ENCODE measurements at regions not wholly inside any gene's neighbourhood (a gene's known extent, or its start where the extent isn't known, plus 50 kb on each side); places are given as distances from the start of the nearest gene placed in this dataset.

DNA sequence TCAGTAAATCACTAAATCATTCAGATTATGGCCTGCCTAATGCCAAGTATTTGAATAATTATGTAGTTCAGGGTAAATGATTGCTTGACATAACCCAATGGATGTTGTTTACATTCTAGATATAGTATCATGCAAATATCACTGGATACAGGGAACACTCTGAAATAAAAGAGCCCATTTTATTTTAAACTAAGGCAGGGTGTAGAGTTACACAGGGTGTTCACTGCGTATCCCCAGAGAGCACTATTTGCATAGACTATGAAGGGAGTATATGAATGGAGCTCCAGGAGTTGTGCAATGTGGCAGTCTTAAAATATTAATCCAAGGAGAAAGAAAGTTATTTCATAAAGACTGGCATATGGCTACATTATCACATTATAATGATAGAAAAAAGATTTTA lies 701.1 kb upstream of the KLHL29 start:
- TF ChIP-seq, protein P1, sequence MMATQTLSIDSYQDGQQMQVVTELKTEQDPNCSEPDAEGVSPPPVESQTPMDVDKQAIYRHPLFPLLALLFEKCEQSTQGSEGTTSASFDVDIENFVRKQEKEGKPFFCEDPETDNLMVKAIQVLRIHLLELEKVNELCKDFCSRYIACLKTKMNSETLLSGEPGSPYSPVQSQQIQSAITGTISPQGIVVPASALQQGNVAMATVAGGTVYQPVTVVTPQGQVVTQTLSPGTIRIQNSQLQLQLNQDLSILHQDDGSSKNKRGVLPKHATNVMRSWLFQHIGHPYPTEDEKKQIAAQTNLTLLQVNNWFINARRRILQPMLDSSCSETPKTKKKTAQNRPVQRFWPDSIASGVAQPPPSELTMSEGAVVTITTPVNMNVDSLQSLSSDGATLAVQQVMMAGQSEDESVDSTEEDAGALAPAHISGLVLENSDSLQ (IDR thresholded peaks at IDR 0.05): no peak
- TF ChIP-seq SP1 (IDR thresholded peaks at IDR 0.05) (no peak), ELF4 (IDR thresholded peaks at IDR 0.05) (no peak), SUZ12 (IDR thresholded peaks at IDR 0.05) (no peak), FOXM1 (IDR thresholded peaks at IDR 0.05; ENCODE audit: borderline replicate concordance) (no peak)
